ENCODE measurements at regions not wholly inside any gene's neighbourhood (a gene's known extent, or its start where the extent isn't known, plus 50 kb on each side); places are given as distances from the start of the nearest gene placed in this dataset.

GRCh38 chrX:3768881-3769280 is 55.4 kb upstream of the PRKX start:
- Mint-ChIP-seq H3K9me3 (peaks cover 6% of the 10 kb centered on the region), H3K4me3 (no peak overlapping the region), H3K4me1 (no peaks in the 10 kb centered on the region), H3K27me3 (peaks cover 9% of the 10 kb centered on the region), H3K27ac (no peak overlapping the region), H3K36me3 (ENCODE audit: low read depth) (no peaks in the 10 kb centered on the region)
- DNase-seq = no peak
- intact Hi-C loops (cut with micrococcal nuclease) = no loop called here
